ENCODE measurements at regions not wholly inside any gene's neighbourhood (a gene's known extent, or its start where the extent isn't known, plus 50 kb on each side); places are given as distances from the start of the nearest gene placed in this dataset.

DNA sequence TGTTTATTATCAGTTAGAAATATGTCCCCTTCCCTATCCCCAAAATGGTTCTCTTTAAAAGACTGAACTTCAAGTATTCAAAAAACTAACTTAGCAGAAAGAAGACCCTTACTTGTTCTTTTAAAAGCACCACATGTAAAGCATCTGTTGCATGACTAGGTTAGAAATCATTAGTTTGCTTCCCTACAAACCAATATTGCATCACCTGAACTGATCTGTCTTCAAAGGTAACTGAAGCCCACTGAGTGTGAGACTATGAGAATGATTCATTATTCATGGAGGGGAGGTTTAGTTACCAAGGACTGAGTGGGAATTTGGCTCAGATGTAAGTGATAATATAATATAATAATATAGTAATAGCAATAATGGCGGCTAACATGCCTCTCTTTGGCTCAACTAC is 231.7 kb downstream of the SPRY1 start:
- TF ChIP-seq CTCF (conservative IDR thresholded peaks at IDR 0.05; ENCODE audit: low read length) (no peak), EZH2phosphoT487 (IDR thresholded peaks at IDR 0.05; ENCODE audit: borderline replicate concordance, low read depth, low read length) (no peak)

Measured in OCI-LY7 (cell line).